ENCODE measurements at regions not wholly inside any gene's neighbourhood (a gene's known extent, or its start where the extent isn't known, plus 50 kb on each side); places are given as distances from the start of the nearest gene placed in this dataset.

DNA sequence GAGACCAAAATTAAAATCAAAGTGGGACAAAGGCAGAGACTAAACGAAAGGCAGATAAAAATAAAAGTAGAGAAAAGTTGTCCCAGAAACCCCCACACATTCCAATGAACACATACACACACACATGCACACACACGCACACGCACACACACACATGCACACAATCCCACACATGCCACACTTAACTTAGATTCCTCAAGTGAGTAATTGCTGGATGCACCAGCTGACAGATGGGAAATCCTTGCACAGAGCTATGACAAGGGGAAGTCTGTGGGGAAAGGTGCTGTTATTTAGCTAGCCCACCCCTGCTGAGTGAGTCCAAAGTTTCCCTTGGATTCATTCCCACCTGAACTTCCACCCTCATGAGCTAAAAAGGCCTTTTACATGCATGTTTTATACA is 233.9 kb downstream of the RAB28 start:
- H3K9me3 ChIP-seq (ENCODE audit: insufficient read depth, low read depth, low read length) = peaks cover 16% of the 10 kb centered on the region
- 100% methylated on average over 2 of the region's 3 CpGs for whole genome bisulfite sequencing

DNA sequence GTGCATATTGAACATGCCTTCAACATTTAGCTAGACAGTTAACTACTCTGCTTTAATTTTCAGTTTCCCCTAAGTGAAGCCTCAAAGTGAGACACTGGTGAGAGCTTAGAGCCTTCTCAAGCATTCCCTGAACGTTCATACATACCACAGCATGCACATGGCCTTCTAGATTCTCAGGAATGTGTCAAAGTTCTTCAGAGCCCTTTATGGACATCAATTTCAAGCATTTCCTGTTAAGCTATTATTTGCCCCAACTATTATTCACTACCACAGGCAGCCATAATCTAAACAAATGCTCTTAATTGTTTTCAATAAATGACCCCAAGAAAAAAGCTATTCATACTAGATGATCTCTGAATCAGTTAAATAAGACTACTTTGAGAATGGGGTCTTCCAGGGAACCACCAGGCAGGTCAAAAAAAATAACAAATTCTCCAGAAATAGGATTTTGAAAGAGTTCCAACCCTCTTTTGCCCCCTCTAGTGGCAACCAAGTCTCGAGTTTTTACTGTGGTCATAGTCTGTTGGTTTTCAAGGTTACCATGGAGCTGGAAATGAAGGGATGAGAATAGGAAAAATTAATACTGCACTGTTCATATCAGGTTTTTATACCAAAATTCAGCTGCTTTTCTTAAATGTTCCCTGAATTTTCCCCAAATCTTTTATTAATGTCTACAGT is 235.4 kb downstream of the RAB28 start:
- H3K9ac ChIP-seq (ENCODE audit: low read depth, low read length) = no peak overlapping the region
- no peak overlapping the region for H3K27ac ChIP-seq (ENCODE audit: low read depth, low read length)
- peaks cover 16% of the 10 kb centered on the region for H3K9me3 ChIP-seq (ENCODE audit: insufficient read depth, low read depth, low read length)
- H3K27me3 ChIP-seq (ENCODE audit: insufficient read depth, low read length) = no peaks in the 10 kb centered on the region
- H3K36me3 ChIP-seq (ENCODE audit: insufficient read depth, low read length) = no peaks in the 10 kb centered on the region; the same call in 1 of the 2 replicates
- WGBS = 39% methylated on average over 2 of the region's 2 CpGs
- H3K4me3 ChIP-seq (ENCODE audit: low read length) = no peak overlapping the region
- no peaks in the 10 kb centered on the region; the same call in 1 of the 2 replicates for H3K4me1 ChIP-seq (ENCODE audit: insufficient read depth, low read length)

More for the DNA sequence above, 233.9 kb downstream of the RAB28 start:
- H3K27me3 ChIP-seq (ENCODE audit: insufficient read depth, low read length) = no peaks in the 10 kb centered on the region
- H3K4me3 ChIP-seq (ENCODE audit: low read length) = no peak overlapping the region
- H3K4me1 ChIP-seq (ENCODE audit: insufficient read depth, low read length) = peaks cover 5% of the 10 kb centered on the region
- H3K27ac ChIP-seq (ENCODE audit: low read depth, low read length) = no peak overlapping the region
- H3K36me3 ChIP-seq (ENCODE audit: insufficient read depth, low read length) = no peaks in the 10 kb centered on the region; the same call in 1 of the 2 replicates
- no peak overlapping the region for H3K9ac ChIP-seq (ENCODE audit: low read depth, low read length)

DNA sequence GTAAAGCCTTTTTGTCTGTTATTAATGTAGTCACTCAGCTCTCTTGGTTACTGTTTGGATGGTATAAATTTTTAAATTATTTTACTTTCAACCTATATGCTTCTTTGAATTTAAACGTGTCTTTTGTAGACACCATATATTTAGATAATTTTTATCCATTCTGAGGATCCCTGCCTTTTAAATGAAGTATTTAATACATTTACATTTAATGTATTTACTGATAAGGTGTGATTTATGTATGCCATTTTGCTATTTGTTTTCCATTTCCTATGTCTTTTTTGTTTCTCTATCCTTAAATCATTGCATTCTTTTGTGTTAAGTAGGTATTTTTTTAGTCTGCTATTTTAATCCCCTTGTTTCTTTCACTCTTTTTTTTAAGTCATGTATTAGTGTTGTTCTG is 238.0 kb downstream of the RAB28 start:
- Histone ChIP-seq H3K9me3 (ENCODE audit: insufficient read depth, low read depth, low read length) (peaks cover 16% of the 10 kb centered on the region), H3K4me1 (ENCODE audit: insufficient read depth, low read length) (no peaks in the 10 kb centered on the region; the same call in 1 of the 2 replicates), H3K9ac (ENCODE audit: low read depth, low read length) (no peak overlapping the region), H3K27me3 (ENCODE audit: insufficient read depth, low read length) (no peaks in the 10 kb centered on the region), H3K4me3 (ENCODE audit: low read length) (no peak overlapping the region), H3K36me3 (ENCODE audit: insufficient read depth, low read length) (no peaks in the 10 kb centered on the region; the same call in 1 of the 2 replicates), H3K27ac (ENCODE audit: low read depth, low read length) (no peak overlapping the region)
- no CpG with 5 or more reads among the region's 1 CpG for WGBS

DNA sequence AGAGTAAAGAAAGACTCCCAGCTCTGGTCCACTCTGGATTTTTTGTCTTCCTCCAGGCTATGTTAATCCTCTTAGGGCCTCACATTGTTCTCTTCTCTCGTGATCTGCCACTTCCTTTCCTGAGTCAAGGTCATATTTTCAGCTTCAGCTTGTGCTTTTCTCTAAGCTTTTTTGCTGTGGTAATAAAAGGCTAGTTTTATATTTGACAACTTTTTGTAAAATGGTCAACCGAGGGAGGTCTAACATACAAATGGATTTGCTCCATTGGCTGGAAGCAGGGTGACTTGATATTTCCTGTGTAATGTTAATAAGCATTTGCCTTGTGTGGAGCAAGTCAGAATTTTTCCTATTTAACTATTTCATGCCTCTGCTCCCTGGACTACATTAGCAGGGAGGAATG is 239.7 kb downstream of the RAB28 start:
- Histone ChIP-seq H3K27ac (ENCODE audit: low read depth, low read length) (no peak overlapping the region), H3K27me3 (ENCODE audit: insufficient read depth, low read length) (no peaks in the 10 kb centered on the region), H3K9ac (ENCODE audit: low read depth, low read length) (no peak overlapping the region), H3K9me3 (ENCODE audit: insufficient read depth, low read depth, low read length) (peaks cover 16% of the 10 kb centered on the region), H3K4me3 (ENCODE audit: low read length) (no peak overlapping the region), H3K36me3 (ENCODE audit: insufficient read depth, low read length) (no peaks in the 10 kb centered on the region; the same call in 1 of the 2 replicates), H3K4me1 (ENCODE audit: insufficient read depth, low read length) (no peaks in the 10 kb centered on the region; the same call in 1 of the 2 replicates)
- WGBS = 48% methylated on average over 2 of the region's 2 CpGs

DNA sequence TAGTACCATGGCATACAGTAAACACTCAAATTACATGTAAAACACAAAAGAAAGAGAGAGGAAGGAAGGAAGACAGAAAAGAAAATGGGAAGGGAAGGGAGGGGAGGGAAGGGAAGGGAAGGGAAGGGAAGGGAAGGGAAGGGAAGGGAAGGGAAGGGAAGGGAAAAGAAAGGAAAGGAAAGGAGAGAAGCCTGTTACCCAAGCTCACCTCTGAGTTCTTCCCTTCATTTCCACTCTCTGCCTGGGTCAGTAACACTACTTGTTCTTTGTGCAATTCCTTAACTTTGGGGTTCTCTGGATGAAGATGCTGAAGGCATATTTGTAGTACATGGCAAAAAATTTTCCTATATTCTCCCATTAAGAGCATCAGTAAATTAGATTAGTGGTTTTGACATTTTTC is 241.0 kb downstream of the RAB28 start:
- Histone ChIP-seq H3K4me3 (ENCODE audit: low read length) (no peak overlapping the region), H3K27me3 (ENCODE audit: insufficient read depth, low read length) (no peaks in the 10 kb centered on the region), H3K27ac (ENCODE audit: low read depth, low read length) (no peak overlapping the region), H3K9me3 (ENCODE audit: insufficient read depth, low read depth, low read length) (peaks cover 16% of the 10 kb centered on the region), H3K36me3 (ENCODE audit: insufficient read depth, low read length) (no peaks in the 10 kb centered on the region; the same call in 1 of the 2 replicates), H3K9ac (ENCODE audit: low read depth, low read length) (no peak overlapping the region), H3K4me1 (ENCODE audit: insufficient read depth, low read length) (no peaks in the 10 kb centered on the region; the same call in 1 of the 2 replicates)

DNA sequence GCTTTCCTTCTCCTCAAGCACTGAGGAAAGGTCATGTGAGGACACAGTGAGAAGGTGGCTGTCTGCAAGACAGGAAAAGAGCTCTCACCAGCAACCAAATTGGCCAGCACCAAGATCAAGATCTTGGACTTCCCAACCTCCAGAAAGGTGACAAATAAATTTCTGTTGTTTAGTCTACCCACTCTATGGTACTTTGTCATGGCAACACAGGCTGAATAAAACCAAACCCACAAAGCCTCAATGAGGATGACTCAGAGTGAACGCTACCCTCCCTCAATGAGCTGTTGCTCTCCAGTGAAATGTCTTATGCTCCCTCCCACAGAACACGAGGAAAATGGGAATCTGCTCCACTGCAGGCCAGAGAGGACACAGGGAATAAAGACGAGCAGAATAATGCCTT is 244.1 kb downstream of the RAB28 start:
- no peaks in the 10 kb centered on the region for H3K36me3 ChIP-seq (ENCODE audit: insufficient read depth, low read length)

DNA sequence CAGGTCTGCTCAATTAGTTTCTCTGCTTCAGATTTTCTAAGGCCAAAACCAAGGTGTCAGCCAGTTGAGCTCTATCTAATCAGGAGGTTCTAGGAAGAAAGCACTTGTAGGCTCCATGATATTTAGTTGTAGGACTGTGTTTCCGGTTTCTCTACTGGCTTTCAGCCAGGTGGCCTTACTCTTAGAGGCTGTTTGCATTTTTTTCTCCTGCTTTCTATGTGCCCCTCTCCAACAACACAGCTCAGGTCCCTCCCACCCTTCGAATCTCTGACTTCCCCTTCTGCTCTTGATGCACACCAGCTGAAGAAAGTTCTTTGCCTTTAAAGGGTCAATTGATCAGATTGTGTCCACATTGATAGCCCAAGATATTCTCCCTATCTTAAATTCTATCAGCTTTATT is 245.2 kb downstream of the RAB28 start:
- Histone ChIP-seq H3K9me3 (ENCODE audit: insufficient read depth, low read depth, low read length) (no peaks in the 10 kb centered on the region), H3K36me3 (ENCODE audit: insufficient read depth, low read length) (no peaks in the 10 kb centered on the region), H3K4me1 (ENCODE audit: insufficient read depth, low read length) (no peaks in the 10 kb centered on the region), H3K27me3 (ENCODE audit: insufficient read depth, low read length) (no peaks in the 10 kb centered on the region), H3K27ac (ENCODE audit: low read depth, low read length) (no peak overlapping the region), H3K4me3 (ENCODE audit: low read length) (no peak overlapping the region), H3K9ac (ENCODE audit: low read depth, low read length) (no peak overlapping the region)
- WGBS = 91% methylated on average over 2 of the region's 2 CpGs

More for the DNA sequence above, 244.1 kb downstream of the RAB28 start:
- no peaks in the 10 kb centered on the region for H3K9me3 ChIP-seq (ENCODE audit: insufficient read depth, low read depth, low read length)
- 92% methylated on average over 3 of the region's 3 CpGs for WGBS
- H3K4me3 ChIP-seq (ENCODE audit: low read length) = no peak overlapping the region
- no peak overlapping the region for H3K27ac ChIP-seq (ENCODE audit: low read depth, low read length)
- H3K27me3 ChIP-seq (ENCODE audit: insufficient read depth, low read length) = no peaks in the 10 kb centered on the region
- no peaks in the 10 kb centered on the region; the same call in 1 of the 2 replicates for H3K4me1 ChIP-seq (ENCODE audit: insufficient read depth, low read length)
- no peak overlapping the region for H3K9ac ChIP-seq (ENCODE audit: low read depth, low read length)

DNA sequence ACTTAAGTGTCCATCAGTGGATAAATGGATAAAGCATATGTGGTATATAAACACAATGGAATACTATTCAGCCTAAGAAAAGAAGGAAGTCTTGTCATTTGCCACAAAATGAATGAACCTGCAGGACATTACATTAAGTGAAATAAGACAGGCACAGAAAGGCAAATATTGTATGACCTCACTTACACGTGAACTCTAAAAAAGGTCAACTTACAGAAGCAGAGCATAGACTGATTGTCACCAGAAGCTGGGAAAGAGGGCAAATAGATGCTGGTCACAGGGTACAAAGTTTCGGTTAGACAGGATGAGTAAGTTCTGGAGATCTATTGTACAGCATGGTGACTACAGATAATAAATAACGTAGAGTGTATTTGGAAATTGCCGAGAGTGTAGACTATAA is 247.7 kb downstream of the RAB28 start:
- H3K36me3 ChIP-seq (ENCODE audit: insufficient read depth, low read length) = no peaks in the 10 kb centered on the region

DNA sequence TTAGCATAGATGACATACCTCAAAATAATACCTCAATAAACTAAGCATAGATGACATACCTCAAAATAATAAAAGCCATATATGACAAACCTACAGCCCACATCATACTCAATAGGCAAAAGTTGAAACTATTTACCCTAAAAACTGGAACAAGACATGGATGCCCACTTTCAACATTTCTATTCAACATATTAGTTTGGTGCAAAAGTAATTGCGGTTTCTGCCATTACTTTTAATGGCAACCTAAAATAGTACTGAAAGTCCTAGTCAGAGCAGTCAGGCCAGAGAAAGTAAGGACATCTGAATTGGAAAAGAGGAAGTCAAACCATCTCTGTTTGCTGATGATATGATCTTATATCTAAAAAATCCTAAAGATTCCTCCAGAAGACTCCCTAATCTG is 250.4 kb downstream of the RAB28 start:
- no peak overlapping the region for H3K27ac ChIP-seq (ENCODE audit: low read depth, low read length)
- H3K36me3 ChIP-seq (ENCODE audit: insufficient read depth, low read length) = no peaks in the 10 kb centered on the region
- no peaks in the 10 kb centered on the region for H3K9me3 ChIP-seq (ENCODE audit: insufficient read depth, low read depth, low read length)
- H3K27me3 ChIP-seq (ENCODE audit: insufficient read depth, low read length) = no peaks in the 10 kb centered on the region
- no peak overlapping the region for H3K9ac ChIP-seq (ENCODE audit: low read depth, low read length)
- no peaks in the 10 kb centered on the region for H3K4me1 ChIP-seq (ENCODE audit: insufficient read depth, low read length)
- WGBS = 88% methylated on average over 1 of the region's 1 CpG
- no peak overlapping the region for H3K4me3 ChIP-seq (ENCODE audit: low read length)

More for the DNA sequence above, 247.7 kb downstream of the RAB28 start:
- Histone ChIP-seq H3K4me3 (ENCODE audit: low read length) (no peak overlapping the region), H3K9ac (ENCODE audit: low read depth, low read length) (no peak overlapping the region), H3K27ac (ENCODE audit: low read depth, low read length) (no peak overlapping the region), H3K9me3 (ENCODE audit: insufficient read depth, low read depth, low read length) (no peaks in the 10 kb centered on the region), H3K4me1 (ENCODE audit: insufficient read depth, low read length) (no peaks in the 10 kb centered on the region), H3K27me3 (ENCODE audit: insufficient read depth, low read length) (no peaks in the 10 kb centered on the region)
- 86% methylated on average over 3 of the region's 4 CpGs for WGBS

DNA sequence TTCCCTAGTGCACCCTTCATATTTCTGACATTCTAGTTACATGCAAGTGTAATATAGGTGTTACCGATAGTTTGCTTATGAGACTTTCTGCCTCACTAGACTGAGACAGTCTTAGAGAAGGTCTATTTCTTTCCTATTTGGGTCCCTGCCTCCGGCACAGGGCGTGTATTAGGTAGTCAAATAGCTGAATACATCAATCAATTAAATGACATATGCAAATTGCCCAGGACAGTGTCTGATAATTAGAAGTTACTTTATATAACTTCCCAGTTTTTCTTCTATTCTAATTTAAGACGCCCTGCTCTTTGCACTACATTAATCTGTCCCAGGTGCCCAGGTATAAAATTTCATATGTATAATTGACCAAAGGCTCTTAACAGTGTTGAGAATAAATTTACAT is 264.2 kb downstream of the RAB28 start:
- 96% methylated on average over 2 of the region's 4 CpGs for WGBS
- H3K9me3 ChIP-seq (ENCODE audit: insufficient read depth, low read depth, low read length) = 0 out of 2 replicates have a peak, but pooled peaks cover 4% of the 10 kb centered on the region
- no peak overlapping the region for H3K27ac ChIP-seq (ENCODE audit: low read depth, low read length)
- no peaks in the 10 kb centered on the region for H3K36me3 ChIP-seq (ENCODE audit: insufficient read depth, low read length)
- no peaks in the 10 kb centered on the region for H3K27me3 ChIP-seq (ENCODE audit: insufficient read depth, low read length)
- no peak overlapping the region for H3K9ac ChIP-seq (ENCODE audit: low read depth, low read length)
- no peak overlapping the region for H3K4me3 ChIP-seq (ENCODE audit: low read length)
- H3K4me1 ChIP-seq (ENCODE audit: insufficient read depth, low read length) = peaks cover 8% of the 10 kb centered on the region; the same call in 1 of the 2 replicates

DNA sequence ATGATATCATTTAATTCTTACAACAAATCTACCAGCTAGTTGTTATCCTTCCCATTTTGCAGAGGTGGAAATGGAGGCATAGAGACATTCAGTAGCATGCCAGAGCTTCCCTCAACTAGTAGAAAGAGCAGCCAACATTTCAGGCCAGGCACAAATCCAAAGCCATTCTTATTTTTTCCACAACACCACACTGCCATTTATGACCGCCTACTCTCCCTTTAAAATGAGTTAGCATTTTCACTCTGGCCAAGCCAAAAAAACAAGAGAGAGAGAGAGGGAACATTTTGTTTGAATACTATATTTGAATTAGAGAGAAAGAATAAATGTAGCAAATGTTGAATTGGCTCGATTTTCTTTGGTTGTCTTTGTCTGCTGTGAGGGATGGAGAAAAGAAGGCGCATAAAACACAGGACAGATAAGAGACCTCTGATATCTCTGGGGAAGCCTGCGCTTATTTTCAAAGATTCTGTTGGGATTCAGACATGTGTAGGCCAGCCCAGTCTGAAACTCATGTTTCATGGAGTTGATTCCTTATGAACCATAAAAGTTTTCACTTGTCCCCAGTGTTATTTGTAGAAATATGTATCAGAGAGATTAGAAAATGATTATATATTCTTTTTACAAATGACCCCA is 265.7 kb downstream of the RAB28 start:
- 0 out of 2 replicates have a peak, but pooled peaks cover 4% of the 10 kb centered on the region for H3K9me3 ChIP-seq (ENCODE audit: insufficient read depth, low read depth, low read length)
- peaks cover 8% of the 10 kb centered on the region; the same call in 1 of the 2 replicates for H3K4me1 ChIP-seq (ENCODE audit: insufficient read depth, low read length)
- no peaks in the 10 kb centered on the region for H3K36me3 ChIP-seq (ENCODE audit: insufficient read depth, low read length)
- WGBS = 92% methylated on average over 4 of the region's 4 CpGs
- no peaks in the 10 kb centered on the region for H3K27me3 ChIP-seq (ENCODE audit: insufficient read depth, low read length)
- H3K9ac ChIP-seq (ENCODE audit: low read depth, low read length) = no peak overlapping the region
- no peak overlapping the region for H3K27ac ChIP-seq (ENCODE audit: low read depth, low read length)
- no peak overlapping the region for H3K4me3 ChIP-seq (ENCODE audit: low read length)
